H9 (cell line): ENCODE measurements at regions not wholly inside any gene's neighbourhood (a gene's known extent, or its start where the extent isn't known, plus 50 kb on each side); places are given as distances from the start of the nearest gene placed in this dataset.

Experiments
- DNase-seq: peaks from one replicate; pipeline ENCODE4 v3.0.0-alpha.2; 2017
- H2AFZ ChIP-seq: one replicate; pipeline ENCODE4 v1.6.1; 2013; ENCODE audit warnings: mild to moderate bottlenecking, low read length, control low read depth, moderate library complexity
- H2AK5ac ChIP-seq: 2 replicates; pipeline ENCODE4 v1.6.1; 2013; ENCODE audit warnings: low read length, control low read depth, mixed read lengths; ENCODE audit not compliant: insufficient read length
- H2BK120ac ChIP-seq: one replicate; pipeline ENCODE4 v1.6.1; 2013; ENCODE audit warnings: low read depth, mild to moderate bottlenecking, low read length, control low read depth, inconsistent platforms; ENCODE audit not compliant: poor library complexity, severe bottlenecking
- H2BK12ac ChIP-seq: 2 replicates; pipeline ENCODE4 v1.6.1; 2013; ENCODE audit warnings: low read length, control low read depth, mixed read lengths, low read depth; ENCODE audit not compliant: insufficient read length
- H2BK15ac ChIP-seq: 2 replicates; pipeline ENCODE4 v1.6.1; 2013; ENCODE audit warnings: low read depth, low read length, control low read depth
- H2BK20ac ChIP-seq: one replicate; pipeline ENCODE4 v1.6.1; 2013; ENCODE audit warnings: low read depth, mild to moderate bottlenecking, low read length, control low read depth, inconsistent platforms; ENCODE audit not compliant: poor library complexity, severe bottlenecking
- H2BK5ac ChIP-seq: 2 replicates; pipeline ENCODE4 v1.6.1; 2013; ENCODE audit warnings: low read length, control low read depth, mixed read lengths; ENCODE audit not compliant: insufficient read length
- H3K14ac ChIP-seq: 2 replicates; pipeline ENCODE4 v1.6.1; 2013; ENCODE audit warnings: low read length, control low read depth; ENCODE audit not compliant: insufficient read depth
- H3K18ac ChIP-seq: 2 replicates; pipeline ENCODE4 v1.6.1; 2013; ENCODE audit warnings: low read depth, mild to moderate bottlenecking, mixed read lengths, low read length, control low read depth; ENCODE audit not compliant: insufficient read length
- H3K23ac ChIP-seq: 2 replicates; pipeline ENCODE4 v1.6.1; 2013; ENCODE audit warnings: low read length, control low read depth, mixed read lengths, low read depth; ENCODE audit not compliant: insufficient read length
- H3K23me2 ChIP-seq: 2 replicates; pipeline ENCODE4 v1.6.1; 2013; ENCODE audit warnings: low read depth, mild to moderate bottlenecking, mixed read lengths, low read length, control low read depth; ENCODE audit not compliant: insufficient read length, poor library complexity, severe bottlenecking
- H3K27ac ChIP-seq: 2 replicates; pipeline ENCODE4 v1.5.1; 2013; ENCODE audit warnings: low read length, control low read depth, mixed read lengths, low read depth; ENCODE audit not compliant: insufficient read length
- H3K27me3 ChIP-seq: 2 replicates; pipeline ENCODE4 v1.6.1; 2013; ENCODE audit warnings: low read length, control low read depth, inconsistent platforms; ENCODE audit not compliant: insufficient read depth
- H3K4ac ChIP-seq: 2 replicates; pipeline ENCODE4 v1.6.1; 2013; ENCODE audit warnings: low read depth, mild to moderate bottlenecking, control low read depth, inconsistent platforms, low read length, moderate library complexity
- H3K4me1 ChIP-seq: 2 replicates; pipeline ENCODE4 v1.6.1; 2013; ENCODE audit warnings: low read length, control low read depth, inconsistent platforms; ENCODE audit not compliant: insufficient read depth
- H3K4me2 ChIP-seq: 2 replicates; pipeline ENCODE4 v1.6.1; 2013; ENCODE audit warnings: low read length, control low read depth, mixed read lengths; ENCODE audit not compliant: insufficient read length, insufficient read depth
- H3K56ac ChIP-seq: 2 replicates; pipeline ENCODE4 v1.6.1; 2013; ENCODE audit warnings: low read depth, mild to moderate bottlenecking, mixed read lengths, low read length, control low read depth; ENCODE audit not compliant: insufficient read length
- H3K79me1 ChIP-seq: 2 replicates; pipeline ENCODE4 v1.6.1; 2013; ENCODE audit warnings: low read depth, mild to moderate bottlenecking, moderate library complexity, low read length, control low read depth, inconsistent platforms; ENCODE audit not compliant: insufficient read depth, poor library complexity, severe bottlenecking
- H3K79me2 ChIP-seq: 2 replicates; pipeline ENCODE4 v1.6.1; 2013; ENCODE audit warnings: low read length, control low read depth, inconsistent platforms; ENCODE audit not compliant: insufficient read depth
- H3K9ac ChIP-seq: 2 replicates; pipeline ENCODE4 v1.6.1; 2013; ENCODE audit warnings: low read length, control low read depth, mixed read lengths; ENCODE audit not compliant: insufficient read length; ENCODE audit errors: extremely low read depth
- H3K9me3 ChIP-seq: one replicate; pipeline ENCODE4 v1.6.1; 2013; ENCODE audit warnings: low read depth, low read length, inconsistent platforms; ENCODE audit not compliant: control insufficient read depth
- H3T11ph ChIP-seq: one replicate; pipeline ENCODE4 v1.6.1; 2013; ENCODE audit warnings: mild to moderate bottlenecking, low read length, control low read depth, inconsistent platforms
- H4K20me1 ChIP-seq: one replicate; pipeline ENCODE4 v1.6.1; 2013; ENCODE audit not compliant: control insufficient read depth, insufficient read length, insufficient read depth
- H4K5ac ChIP-seq: 2 replicates; pipeline ENCODE4 v1.6.1; 2013; ENCODE audit warnings: low read depth, mild to moderate bottlenecking, mixed read lengths, low read length, control low read depth; ENCODE audit not compliant: insufficient read length
- H4K8ac ChIP-seq: replicated peaks from 2 replicates; pipeline ENCODE4 v1.6.1; 2013; ENCODE audit warnings: low read length, control low read depth, mixed read lengths, low read depth; ENCODE audit not compliant: insufficient read length
- H4K91ac ChIP-seq: 2 replicates; pipeline ENCODE4 v1.6.1; 2013; ENCODE audit warnings: low read depth, mild to moderate bottlenecking, moderate library complexity, mixed read lengths, low read length, control low read depth; ENCODE audit not compliant: insufficient read length
- H3K27ac Mint-ChIP-seq, 3 experiments: 2 replicates in 2 of 3; 3 replicates in 1 of 3; pipeline ENCODE4 v1.8.0; 2020 to 2021; ENCODE audit warnings: mixed read lengths in 3 of 3, mild to moderate bottlenecking in 1 of 3, moderate library complexity in 1 of 3
- H3K27me3 Mint-ChIP-seq: 2 replicates; pipeline ENCODE4 v1.8.0; 2021; ENCODE audit warnings: low read depth, mild to moderate bottlenecking, moderate library complexity, mixed read lengths
- H3K36me3 Mint-ChIP-seq, 3 experiments: 2 replicates in 2 of 3; 3 replicates in 1 of 3; pipeline ENCODE4 v1.8.0; 2020 to 2021; ENCODE audit warnings: low read depth in 3 of 3, mixed read lengths in 3 of 3; ENCODE audit not compliant: insufficient read depth in 1 of 3
- H3K4me1 Mint-ChIP-seq, 2 experiments: 2 replicates each; pipeline ENCODE4 v1.8.0; 2020; ENCODE audit warnings: mixed read lengths in 2 of 2
- H3K4me3 Mint-ChIP-seq, 2 experiments: 2 replicates in 1 of 2; 3 replicates in 1 of 2; pipeline ENCODE4 v1.8.0; 2020 to 2021; ENCODE audit warnings: mild to moderate bottlenecking in 2 of 2, mixed read lengths in 2 of 2, moderate library complexity in 1 of 2
- H3K9me3 Mint-ChIP-seq, 2 experiments: 2 replicates in 1 of 2; 3 replicates in 1 of 2; pipeline ENCODE4 v1.8.0; 2020; ENCODE audit warnings: mild to moderate bottlenecking in 2 of 2, mixed read lengths in 2 of 2, moderate library complexity in 1 of 2
- CTCF ChIP-seq: fragments of 200-600 bp; sonication (generic); conservative IDR thresholded peaks from 3 replicates; pipeline ENCODE4 v1.8.0; 2021; ENCODE audit warnings: antibody characterized with exemption, mild to moderate bottlenecking
- WGBS: extraction: QIAGEN DNeasy Blood & Tissue Kit; methylation state at CpG from one replicate; pipeline ENCODE4 v1.1.7; 2013; ENCODE audit warnings: missing lambda C conversion rate, low lambda C conversion rate, mixed read lengths; ENCODE audit not compliant: insufficient read length; ENCODE audit errors: extremely low coverage; 5-methylcytosine and 5-hydroxymethylcytosine counted together

GRCh38 chr15:39272901-39273300, 308.0 kb upstream of the THBS1 start:
- Histone ChIP-seq H3K4me1 (no peaks in the 10 kb centered on the region), H2BK15ac (no peak overlapping the region), H3T11ph (no peak overlapping the region), H3K27me3 (no peaks in the 10 kb centered on the region), H3K18ac (no peak overlapping the region), H2BK20ac (no peak overlapping the region), H2BK5ac (no peak overlapping the region), H3K9me3 (no peaks in the 10 kb centered on the region), H3K4me2 (no peak overlapping the region), H3K79me1 (no peaks in the 10 kb centered on the region), H3K14ac (no peak overlapping the region), H2AK5ac (no peak overlapping the region), H4K20me1 (no peaks in the 10 kb centered on the region), H3K23me2 (no peaks in the 10 kb centered on the region), H3K9ac (no peak overlapping the region), H3K79me2 (no peaks in the 10 kb centered on the region), H2BK12ac (no peak overlapping the region), H4K8ac (no peak overlapping the region), H4K5ac (no peak overlapping the region), H2AFZ (no peak overlapping the region), H3K56ac (no peak overlapping the region), H3K23ac (no peak overlapping the region), H4K91ac (no peak overlapping the region), H3K4ac (no peak overlapping the region), H3K27ac (no peak overlapping the region), H2BK120ac (no peak overlapping the region)
- H3K4me1 Mint-ChIP-seq, result peaks cover 8 to 9% of the 10 kb centered on the region in 2 experiments
- no peak for DNase-seq
- no peak for TF ChIP-seq CTCF
- no peaks in the 10 kb centered on the region for H3K9me3 Mint-ChIP-seq
- no CpG with 5 or more reads among the region's 2 CpGs for WGBS
- no peaks in the 10 kb centered on the region for H3K36me3 Mint-ChIP-seq
- H3K4me3 Mint-ChIP-seq, result no peak overlapping the region
- no peak overlapping the region for H3K27ac Mint-ChIP-seq
- H3K27me3 Mint-ChIP-seq, result no peaks in the 10 kb centered on the region
